B cell (primary cell): ENCODE measurements at regions not wholly inside any gene's neighbourhood (a gene's known extent, or its start where the extent isn't known, plus 50 kb on each side); places are given as distances from the start of the nearest gene placed in this dataset.

Source experiments
- CTCF ChIP-seq: fragments of 200-600 bp; IDR thresholded peaks from one replicate; pipeline ENCODE4 v1.8.0; 2022; ENCODE audit warnings: antibody characterized with exemption, mild to moderate bottlenecking
- EZH2 ChIP-seq: IDR thresholded peaks from 2 replicates; pipeline ENCODE4 v1.6.1; 2012; ENCODE audit warnings: borderline replicate concordance, low read depth, mild to moderate bottlenecking, moderate library complexity, low read length; ENCODE audit not compliant: insufficient read depth, poor library complexity, severe bottlenecking

GRCh38 chr4:134505511-134505910 is 303.9 kb upstream of the PABPC4L start:
- TF ChIP-seq CTCF (no peak), EZH2 (no peak)
